GM12872 (cell line): ENCODE measurements at regions not wholly inside any gene's neighbourhood (a gene's known extent, or its start where the extent isn't known, plus 50 kb on each side); places are given as distances from the start of the nearest gene placed in this dataset.

Source experiments
- TF ChIP-seq, protein P1 (sequence below): IDR thresholded peaks from 3 replicates; pipeline ENCODE4 v1.5.1; 2011; ENCODE audit warnings: low read depth, mild to moderate bottlenecking, low read length, moderate library complexity; ENCODE audit not compliant: insufficient read depth

DNA sequence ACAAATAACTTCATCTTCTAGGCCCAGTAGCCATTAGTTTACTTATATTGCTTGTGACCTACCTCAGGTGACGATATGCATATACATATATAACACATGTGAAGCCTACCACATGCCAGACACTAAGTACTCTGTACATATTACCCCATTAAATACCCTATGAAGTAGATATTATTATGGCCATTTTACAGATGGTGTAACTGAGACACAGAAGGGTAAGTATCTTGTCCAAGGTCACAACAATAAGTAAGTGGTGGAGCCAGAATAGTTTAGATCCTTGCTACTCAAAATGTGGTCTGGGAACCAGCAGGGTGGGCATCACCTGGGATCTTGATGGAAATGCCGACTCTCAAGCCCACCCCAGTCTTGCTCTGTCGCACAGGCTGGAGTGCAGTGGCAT, 78.1 kb upstream of the RAPGEF2 start:
- TF ChIP-seq, protein P1, sequence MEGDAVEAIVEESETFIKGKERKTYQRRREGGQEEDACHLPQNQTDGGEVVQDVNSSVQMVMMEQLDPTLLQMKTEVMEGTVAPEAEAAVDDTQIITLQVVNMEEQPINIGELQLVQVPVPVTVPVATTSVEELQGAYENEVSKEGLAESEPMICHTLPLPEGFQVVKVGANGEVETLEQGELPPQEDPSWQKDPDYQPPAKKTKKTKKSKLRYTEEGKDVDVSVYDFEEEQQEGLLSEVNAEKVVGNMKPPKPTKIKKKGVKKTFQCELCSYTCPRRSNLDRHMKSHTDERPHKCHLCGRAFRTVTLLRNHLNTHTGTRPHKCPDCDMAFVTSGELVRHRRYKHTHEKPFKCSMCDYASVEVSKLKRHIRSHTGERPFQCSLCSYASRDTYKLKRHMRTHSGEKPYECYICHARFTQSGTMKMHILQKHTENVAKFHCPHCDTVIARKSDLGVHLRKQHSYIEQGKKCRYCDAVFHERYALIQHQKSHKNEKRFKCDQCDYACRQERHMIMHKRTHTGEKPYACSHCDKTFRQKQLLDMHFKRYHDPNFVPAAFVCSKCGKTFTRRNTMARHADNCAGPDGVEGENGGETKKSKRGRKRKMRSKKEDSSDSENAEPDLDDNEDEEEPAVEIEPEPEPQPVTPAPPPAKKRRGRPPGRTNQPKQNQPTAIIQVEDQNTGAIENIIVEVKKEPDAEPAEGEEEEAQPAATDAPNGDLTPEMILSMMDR: no peak

DNA sequence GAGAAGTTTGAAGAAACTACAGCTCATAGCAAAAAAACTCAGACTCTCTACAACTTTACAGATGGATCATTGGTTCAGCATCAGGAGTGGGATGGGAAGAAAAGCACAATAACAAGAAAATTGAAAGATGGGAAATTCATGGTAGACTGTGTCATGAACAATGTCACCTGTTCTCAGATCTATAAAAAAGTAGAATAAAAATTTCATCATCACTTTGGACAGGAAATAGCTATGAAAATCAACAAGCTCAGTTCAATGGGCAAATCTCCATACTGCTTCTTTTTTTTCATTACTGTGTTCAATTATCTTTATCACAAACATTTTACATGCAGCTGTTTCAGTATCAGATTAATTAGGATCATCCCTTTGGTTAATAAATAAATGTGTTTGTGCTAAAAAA, 76.5 kb upstream of the RAPGEF2 start:
- TF ChIP-seq, protein P1: no peak

DNA sequence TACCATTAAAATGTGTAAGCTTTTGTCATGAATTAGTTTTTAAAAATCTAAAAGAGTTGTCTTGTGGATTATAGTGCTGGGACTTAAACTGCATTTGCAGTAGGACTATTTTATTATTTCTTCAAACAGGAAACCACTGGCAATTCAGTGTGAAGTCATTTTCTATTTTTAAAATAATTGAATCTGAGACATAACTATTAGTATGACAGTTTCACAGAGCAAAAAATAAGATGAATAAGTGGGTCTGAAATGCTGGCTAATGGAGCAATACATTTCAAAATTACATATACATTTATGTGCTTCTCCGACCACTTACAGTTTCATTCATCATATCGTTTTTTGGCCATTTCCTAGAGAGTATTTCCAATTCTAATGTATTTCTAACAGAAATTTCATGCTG, 75.3 kb upstream of the RAPGEF2 start:
- TF ChIP-seq, protein P1: no peak

DNA sequence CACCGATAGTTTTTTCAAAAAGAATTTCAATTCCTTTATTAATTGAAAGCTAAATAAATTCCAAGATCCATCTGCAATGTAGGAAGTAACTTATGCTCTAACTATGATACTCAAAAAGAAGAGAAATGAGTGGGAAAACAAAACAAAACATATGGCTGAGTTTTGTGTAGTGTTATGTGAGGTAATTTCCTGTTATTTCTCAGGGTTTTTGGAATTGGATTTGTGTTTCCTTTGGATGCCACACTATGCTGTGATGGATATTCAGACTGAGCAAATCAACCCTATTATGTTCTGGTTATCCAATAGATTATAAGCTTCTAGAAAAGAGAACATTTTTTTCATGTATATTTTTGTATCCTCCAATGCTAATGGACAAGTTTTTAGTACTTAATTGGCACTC, 73.4 kb upstream of the RAPGEF2 start:
- TF ChIP-seq, protein P1: no peak

DNA sequence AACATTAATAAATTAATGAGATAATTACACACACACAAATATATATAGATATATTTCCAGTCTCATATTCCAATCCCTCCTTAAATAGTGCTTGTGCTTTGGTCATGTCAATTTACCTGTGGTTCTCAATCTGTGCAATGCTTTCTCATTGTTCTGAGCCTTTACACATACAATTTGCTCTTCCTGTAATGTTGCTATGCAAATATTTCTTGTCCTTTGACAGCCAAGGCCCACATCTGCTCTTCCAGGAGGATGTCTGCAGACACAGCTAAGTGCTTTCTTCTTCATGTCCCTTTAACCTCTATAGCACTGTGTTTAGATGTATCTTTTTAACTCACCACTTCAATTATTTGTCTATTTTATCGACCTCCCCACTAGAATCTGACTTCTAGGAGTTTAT, 67.3 kb upstream of the RAPGEF2 start:
- TF ChIP-seq, protein P1: no peak

DNA sequence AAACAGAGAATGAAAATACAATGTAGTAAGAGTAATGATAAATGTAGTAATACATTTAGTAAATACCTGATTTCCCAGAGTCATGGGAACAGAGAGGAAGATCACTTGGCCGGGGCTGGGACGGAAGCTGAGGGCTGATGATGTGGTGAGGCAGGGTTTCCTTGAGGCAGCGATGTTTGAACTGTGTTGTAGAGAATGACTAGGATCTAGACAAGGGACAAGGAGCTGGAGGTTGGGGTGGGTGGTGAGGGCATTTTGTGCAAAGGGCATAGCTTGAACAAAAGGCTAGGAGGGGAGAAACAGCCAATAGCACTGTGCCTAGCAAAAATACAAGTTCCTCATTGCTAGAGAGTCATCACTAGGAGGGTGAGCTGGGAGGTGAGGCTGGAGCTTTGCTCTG, 64.3 kb upstream of the RAPGEF2 start:
- TF ChIP-seq, protein P1: no peak

DNA sequence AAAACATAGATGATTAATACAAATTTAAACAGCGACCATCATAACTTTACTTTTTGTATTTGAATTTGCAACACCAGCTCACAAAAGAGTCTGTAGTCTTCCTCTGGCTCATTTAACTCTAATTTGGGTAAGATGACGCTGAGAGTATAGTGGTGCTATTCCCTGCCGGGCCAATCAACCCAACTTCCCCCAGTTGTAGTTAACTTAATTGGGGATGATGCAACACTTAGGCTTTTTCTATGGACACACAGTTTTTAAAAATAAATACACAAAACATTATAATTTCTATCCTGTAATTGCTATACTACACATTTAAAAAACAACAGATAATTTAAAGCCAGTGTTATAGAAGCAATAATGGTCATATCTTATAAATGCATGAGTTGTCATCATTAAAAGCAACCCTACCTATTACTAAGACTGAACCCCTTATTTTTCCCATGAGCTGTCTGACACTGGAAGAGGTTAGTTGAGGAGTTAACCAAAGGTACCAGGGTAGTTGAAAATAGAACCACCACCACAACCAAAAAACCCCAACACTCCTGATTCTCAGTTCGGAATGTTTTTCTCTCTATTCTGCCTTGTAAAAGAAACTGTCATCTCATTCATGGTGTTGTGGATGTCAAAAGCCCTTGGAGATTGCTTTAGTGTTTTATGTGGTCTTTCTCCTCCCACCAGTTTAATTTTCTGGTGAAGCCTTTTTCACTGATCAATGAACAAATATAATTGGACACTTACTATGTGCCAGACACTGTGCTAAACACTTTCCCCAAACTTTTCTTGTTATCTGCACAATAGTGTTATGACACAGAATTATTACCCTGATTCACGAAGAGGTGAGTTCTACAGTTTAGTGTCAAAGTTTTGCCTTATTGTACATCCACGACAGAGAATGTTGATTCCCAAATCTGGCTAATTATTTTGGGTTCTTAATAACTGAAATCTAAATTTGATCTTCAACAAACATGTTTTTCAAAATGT, 61.5 kb upstream of the RAPGEF2 start:
- TF ChIP-seq, protein P1: no peak
